ENCODE measurements at regions not wholly inside any gene's neighbourhood (a gene's known extent, or its start where the extent isn't known, plus 50 kb on each side); places are given as distances from the start of the nearest gene placed in this dataset.
"Not testable (repeated sequence)": the region's sequence is repeated elsewhere in the genome, so short reads cannot be mapped to it uniquely, and the experiment has no call there.

DNA sequence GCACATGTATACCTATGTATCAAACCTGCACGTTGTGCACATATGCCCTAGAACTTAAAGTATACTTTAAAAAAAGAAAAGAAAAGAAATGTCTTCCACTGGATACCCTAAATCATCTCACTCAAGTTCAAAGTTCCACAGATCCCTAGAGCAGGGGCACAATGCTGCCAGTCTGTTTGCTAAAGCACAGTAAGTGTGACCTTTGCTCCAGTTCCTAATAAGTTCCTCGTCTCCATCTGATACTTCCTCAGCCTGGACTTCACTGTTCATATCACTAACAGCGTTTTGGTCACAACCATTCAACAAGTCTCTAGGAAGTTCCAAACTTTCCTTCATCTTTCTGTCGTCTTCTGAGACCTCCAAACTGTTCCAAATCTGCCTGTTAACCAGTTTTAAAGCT, 118.3 kb downstream of the BMP4 start:
- 83 to 89% methylated on average over 4 of the region's 4 CpGs for WGBS, 2 donors
- TF ChIP-seq, protein P1, sequence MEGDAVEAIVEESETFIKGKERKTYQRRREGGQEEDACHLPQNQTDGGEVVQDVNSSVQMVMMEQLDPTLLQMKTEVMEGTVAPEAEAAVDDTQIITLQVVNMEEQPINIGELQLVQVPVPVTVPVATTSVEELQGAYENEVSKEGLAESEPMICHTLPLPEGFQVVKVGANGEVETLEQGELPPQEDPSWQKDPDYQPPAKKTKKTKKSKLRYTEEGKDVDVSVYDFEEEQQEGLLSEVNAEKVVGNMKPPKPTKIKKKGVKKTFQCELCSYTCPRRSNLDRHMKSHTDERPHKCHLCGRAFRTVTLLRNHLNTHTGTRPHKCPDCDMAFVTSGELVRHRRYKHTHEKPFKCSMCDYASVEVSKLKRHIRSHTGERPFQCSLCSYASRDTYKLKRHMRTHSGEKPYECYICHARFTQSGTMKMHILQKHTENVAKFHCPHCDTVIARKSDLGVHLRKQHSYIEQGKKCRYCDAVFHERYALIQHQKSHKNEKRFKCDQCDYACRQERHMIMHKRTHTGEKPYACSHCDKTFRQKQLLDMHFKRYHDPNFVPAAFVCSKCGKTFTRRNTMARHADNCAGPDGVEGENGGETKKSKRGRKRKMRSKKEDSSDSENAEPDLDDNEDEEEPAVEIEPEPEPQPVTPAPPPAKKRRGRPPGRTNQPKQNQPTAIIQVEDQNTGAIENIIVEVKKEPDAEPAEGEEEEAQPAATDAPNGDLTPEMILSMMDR (IDR thresholded peaks at IDR 0.05) = no peak
- TF ChIP-seq POLR2A (IDR thresholded peaks at IDR 0.05) = no peak
- Histone ChIP-seq H3K27ac (no peak overlapping the region), H3K9me3 (no peaks in the 10 kb centered on the region), H3K27me3 (no peaks in the 10 kb centered on the region), H3K4me1 (no peaks in the 10 kb centered on the region), H3K4me3 (replicated peaks in 1 of 3) (no peak overlapping the region), H3K36me3 (no peaks in the 10 kb centered on the region)
- DNase-seq = no peak
- intact Hi-C loops (cut with DNase I) = no loop called here

GRCh38 chr14:53837656-53838055, 119.0 kb downstream of the BMP4 start:
- WGBS, 2 donors = 76 to 91% methylated on average over 2 of the region's 2 CpGs
- intact Hi-C loops (cut with DNase I); H3K27ac ChIP-seq: not testable (repeated sequence)

DNA sequence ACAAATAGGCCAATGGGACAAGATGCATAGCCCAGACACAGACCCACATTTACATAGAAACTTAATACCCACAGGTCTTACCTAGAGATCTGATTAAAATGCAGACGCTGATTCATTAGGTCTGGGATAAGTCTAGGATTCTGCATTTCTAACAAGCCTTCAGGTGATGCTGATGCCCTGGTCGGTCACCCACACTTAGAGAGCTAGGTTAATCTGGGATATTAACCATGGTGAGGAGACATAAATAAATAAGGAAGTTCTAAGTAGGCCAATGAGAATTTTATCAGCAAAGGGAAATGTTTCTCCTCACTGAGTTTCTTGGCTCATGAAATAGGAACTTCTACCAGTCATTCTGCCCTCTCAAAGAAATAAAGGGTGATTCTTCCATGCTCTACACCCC, 120.1 kb downstream of the BMP4 start:
- TF ChIP-seq, protein P1 (IDR thresholded peaks at IDR 0.05) = no peak
- TF ChIP-seq POLR2A (IDR thresholded peaks at IDR 0.05) = no peak
- H3K4me3 ChIP-seq (replicated peaks in 1 of 3) = no peak overlapping the region
- H3K27ac ChIP-seq = no peak overlapping the region
- no peaks in the 10 kb centered on the region for H3K9me3 ChIP-seq
- H3K4me1 ChIP-seq = no peaks in the 10 kb centered on the region
- intact Hi-C loops (cut with DNase I) = no loop called here
- no peaks in the 10 kb centered on the region for H3K36me3 ChIP-seq
- H3K27me3 ChIP-seq = no peaks in the 10 kb centered on the region
- DNase-seq = no peak
- 87 to 92% methylated on average over 2 of the region's 2 CpGs for WGBS, 2 donors

More at GRCh38 chr14:53837656-53838055, 119.0 kb downstream of the BMP4 start:
- not testable (repeated sequence) for H3K27me3 ChIP-seq; H3K4me3 ChIP-seq (replicated peaks in 1 of 3); H3K9me3 ChIP-seq; H3K4me1 ChIP-seq; DNase-seq; H3K36me3 ChIP-seq

GRCh38 chr14:53828820-53829219, 127.8 kb downstream of the BMP4 start:
- H3K27me3 ChIP-seq = no peaks in the 10 kb centered on the region
- H3K36me3 ChIP-seq = no peaks in the 10 kb centered on the region
- no peak overlapping the region for H3K4me3 ChIP-seq (replicated peaks in 1 of 3)
- TF ChIP-seq POLR2A (IDR thresholded peaks at IDR 0.05) = no peak
- TF ChIP-seq, protein P1 (IDR thresholded peaks at IDR 0.05) = no peak
- intact Hi-C loops (cut with DNase I) = no loop called here
- H3K4me1 ChIP-seq = no peaks in the 10 kb centered on the region
- 60 to 64% methylated on average over 4 of the region's 4 CpGs for WGBS, 2 donors
- H3K27ac ChIP-seq = no peak overlapping the region
- H3K9me3 ChIP-seq = no peaks in the 10 kb centered on the region
- DNase-seq = no peak

- 85 to 97% methylated on average over 1 of the region's 1 CpG for WGBS, 2 donors
- TF ChIP-seq, protein P1 (IDR thresholded peaks at IDR 0.05) = no peak
- TF ChIP-seq POLR2A (IDR thresholded peaks at IDR 0.05) = no peak
- no peaks in the 10 kb centered on the region for H3K4me1 ChIP-seq
- DNase-seq = no peak
- H3K27ac ChIP-seq = no peak overlapping the region
- no peaks in the 10 kb centered on the region for H3K27me3 ChIP-seq
- intact Hi-C loops (cut with DNase I) = no loop called here
- H3K9me3 ChIP-seq = no peaks in the 10 kb centered on the region
- H3K4me3 ChIP-seq (replicated peaks in 1 of 3) = no peak overlapping the region
- H3K36me3 ChIP-seq = no peaks in the 10 kb centered on the region
Measured at GRCh38 chr14:53824061-53824460, 132.6 kb downstream of the BMP4 start.

DNA sequence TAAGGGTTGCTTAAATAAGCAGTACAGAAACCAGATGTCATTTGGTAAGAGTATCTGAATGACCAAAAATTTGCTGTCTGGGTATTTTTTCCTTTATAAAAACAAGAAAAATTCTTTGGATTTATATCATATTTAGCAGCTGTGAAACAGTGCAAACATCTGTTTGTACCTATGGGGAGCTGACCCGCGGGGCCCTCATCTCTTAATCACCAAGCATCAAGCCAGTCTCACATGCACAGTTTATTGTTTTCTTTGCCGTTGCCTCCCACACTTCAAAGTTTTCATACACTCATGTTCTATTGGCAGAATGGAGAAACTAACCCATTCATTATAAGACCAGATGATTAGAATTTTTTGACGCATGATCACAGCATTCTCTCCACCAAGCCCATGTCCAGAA, 142.2 kb downstream of the BMP4 start:
- 62 to 70% methylated on average over 4 of the region's 4 CpGs for WGBS, 2 donors
- Histone ChIP-seq H3K4me1 (no peaks in the 10 kb centered on the region), H3K27me3 (no peaks in the 10 kb centered on the region), H3K36me3 (no peaks in the 10 kb centered on the region), H3K4me3 (replicated peaks in 1 of 3) (no peak overlapping the region), H3K27ac (no peak overlapping the region), H3K9me3 (no peaks in the 10 kb centered on the region)
- TF ChIP-seq POLR2A (IDR thresholded peaks at IDR 0.05) = no peak
- TF ChIP-seq, protein P1 (IDR thresholded peaks at IDR 0.05) = no peak
- no peak for DNase-seq
- intact Hi-C loops (cut with DNase I) = no loop called here

All from thyroid gland (tissue), 4 donors.